ENCODE measurements at regions not wholly inside any gene's neighbourhood (a gene's known extent, or its start where the extent isn't known, plus 50 kb on each side); places are given as distances from the start of the nearest gene placed in this dataset.

DNA sequence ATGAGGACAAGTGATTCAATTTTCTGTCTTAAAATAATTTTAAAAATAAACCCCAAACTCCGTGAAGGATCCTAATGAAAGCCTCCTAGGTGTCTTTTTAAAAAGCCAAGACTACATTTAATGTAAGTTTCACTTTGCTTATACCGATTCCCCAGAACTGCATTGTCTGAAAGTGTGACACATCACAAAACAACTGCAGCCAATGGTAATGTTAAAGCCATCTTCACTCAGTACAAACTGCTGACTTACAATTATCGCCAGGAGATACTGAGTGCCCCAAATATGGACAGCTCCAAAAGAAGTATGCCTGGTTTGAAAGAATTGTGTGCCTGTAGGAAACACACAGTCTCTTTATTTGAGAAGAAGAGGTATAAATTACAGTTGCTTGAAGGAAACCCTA is 73.7 kb upstream of the SPANXB1 start:
- TF ChIP-seq FOXJ3 (CRISPR knock-in tag; IDR thresholded peaks at IDR 0.05) (no peak), MAZ (CRISPR knock-in tag; conservative IDR thresholded peaks at IDR 0.05 in 1 of 2, IDR thresholded peaks at IDR 0.05 in 1 of 2) (no peak), EP300 (IDR thresholded peaks at IDR 0.05; ENCODE audit: low read length) (no peak), ZNF347 (CRISPR knock-in tag; IDR thresholded peaks at IDR 0.05; ENCODE audit: low read depth) (no peak), PURB (CRISPR knock-in tag; IDR thresholded peaks at IDR 0.05; ENCODE audit: low read depth) (no peak)
- TF ChIP-seq, protein P1, sequence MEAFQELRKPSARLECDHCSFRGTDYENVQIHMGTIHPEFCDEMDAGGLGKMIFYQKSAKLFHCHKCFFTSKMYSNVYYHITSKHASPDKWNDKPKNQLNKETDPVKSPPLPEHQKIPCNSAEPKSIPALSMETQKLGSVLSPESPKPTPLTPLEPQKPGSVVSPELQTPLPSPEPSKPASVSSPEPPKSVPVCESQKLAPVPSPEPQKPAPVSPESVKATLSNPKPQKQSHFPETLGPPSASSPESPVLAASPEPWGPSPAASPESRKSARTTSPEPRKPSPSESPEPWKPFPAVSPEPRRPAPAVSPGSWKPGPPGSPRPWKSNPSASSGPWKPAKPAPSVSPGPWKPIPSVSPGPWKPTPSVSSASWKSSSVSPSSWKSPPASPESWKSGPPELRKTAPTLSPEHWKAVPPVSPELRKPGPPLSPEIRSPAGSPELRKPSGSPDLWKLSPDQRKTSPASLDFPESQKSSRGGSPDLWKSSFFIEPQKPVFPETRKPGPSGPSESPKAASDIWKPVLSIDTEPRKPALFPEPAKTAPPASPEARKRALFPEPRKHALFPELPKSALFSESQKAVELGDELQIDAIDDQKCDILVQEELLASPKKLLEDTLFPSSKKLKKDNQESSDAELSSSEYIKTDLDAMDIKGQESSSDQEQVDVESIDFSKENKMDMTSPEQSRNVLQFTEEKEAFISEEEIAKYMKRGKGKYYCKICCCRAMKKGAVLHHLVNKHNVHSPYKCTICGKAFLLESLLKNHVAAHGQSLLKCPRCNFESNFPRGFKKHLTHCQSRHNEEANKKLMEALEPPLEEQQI (IDR thresholded peaks at IDR 0.05), result no peak
- TF ChIP-seq, protein P2, sequence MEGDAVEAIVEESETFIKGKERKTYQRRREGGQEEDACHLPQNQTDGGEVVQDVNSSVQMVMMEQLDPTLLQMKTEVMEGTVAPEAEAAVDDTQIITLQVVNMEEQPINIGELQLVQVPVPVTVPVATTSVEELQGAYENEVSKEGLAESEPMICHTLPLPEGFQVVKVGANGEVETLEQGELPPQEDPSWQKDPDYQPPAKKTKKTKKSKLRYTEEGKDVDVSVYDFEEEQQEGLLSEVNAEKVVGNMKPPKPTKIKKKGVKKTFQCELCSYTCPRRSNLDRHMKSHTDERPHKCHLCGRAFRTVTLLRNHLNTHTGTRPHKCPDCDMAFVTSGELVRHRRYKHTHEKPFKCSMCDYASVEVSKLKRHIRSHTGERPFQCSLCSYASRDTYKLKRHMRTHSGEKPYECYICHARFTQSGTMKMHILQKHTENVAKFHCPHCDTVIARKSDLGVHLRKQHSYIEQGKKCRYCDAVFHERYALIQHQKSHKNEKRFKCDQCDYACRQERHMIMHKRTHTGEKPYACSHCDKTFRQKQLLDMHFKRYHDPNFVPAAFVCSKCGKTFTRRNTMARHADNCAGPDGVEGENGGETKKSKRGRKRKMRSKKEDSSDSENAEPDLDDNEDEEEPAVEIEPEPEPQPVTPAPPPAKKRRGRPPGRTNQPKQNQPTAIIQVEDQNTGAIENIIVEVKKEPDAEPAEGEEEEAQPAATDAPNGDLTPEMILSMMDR (IDR thresholded peaks at IDR 0.05 in 2 of 3, conservative IDR thresholded peaks at IDR 0.05 in 1 of 3; ENCODE audit: insufficient read depth in 2 of 3, low read depth in 1 of 3, low read length in 3 of 3), result no peak
- TF ChIP-seq, protein P3, sequence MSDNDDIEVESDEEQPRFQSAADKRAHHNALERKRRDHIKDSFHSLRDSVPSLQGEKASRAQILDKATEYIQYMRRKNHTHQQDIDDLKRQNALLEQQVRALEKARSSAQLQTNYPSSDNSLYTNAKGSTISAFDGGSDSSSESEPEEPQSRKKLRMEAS (CRISPR knock-in tag; IDR thresholded peaks at IDR 0.05), result no peak

Data from K562 (cell line).